ENCODE measurements at regions not wholly inside any gene's neighbourhood (a gene's known extent, or its start where the extent isn't known, plus 50 kb on each side); places are given as distances from the start of the nearest gene placed in this dataset.

GRCh38 chr16:79395591-79395990, 204.9 kb downstream of the MAF start:
- TF ChIP-seq, protein P1, sequence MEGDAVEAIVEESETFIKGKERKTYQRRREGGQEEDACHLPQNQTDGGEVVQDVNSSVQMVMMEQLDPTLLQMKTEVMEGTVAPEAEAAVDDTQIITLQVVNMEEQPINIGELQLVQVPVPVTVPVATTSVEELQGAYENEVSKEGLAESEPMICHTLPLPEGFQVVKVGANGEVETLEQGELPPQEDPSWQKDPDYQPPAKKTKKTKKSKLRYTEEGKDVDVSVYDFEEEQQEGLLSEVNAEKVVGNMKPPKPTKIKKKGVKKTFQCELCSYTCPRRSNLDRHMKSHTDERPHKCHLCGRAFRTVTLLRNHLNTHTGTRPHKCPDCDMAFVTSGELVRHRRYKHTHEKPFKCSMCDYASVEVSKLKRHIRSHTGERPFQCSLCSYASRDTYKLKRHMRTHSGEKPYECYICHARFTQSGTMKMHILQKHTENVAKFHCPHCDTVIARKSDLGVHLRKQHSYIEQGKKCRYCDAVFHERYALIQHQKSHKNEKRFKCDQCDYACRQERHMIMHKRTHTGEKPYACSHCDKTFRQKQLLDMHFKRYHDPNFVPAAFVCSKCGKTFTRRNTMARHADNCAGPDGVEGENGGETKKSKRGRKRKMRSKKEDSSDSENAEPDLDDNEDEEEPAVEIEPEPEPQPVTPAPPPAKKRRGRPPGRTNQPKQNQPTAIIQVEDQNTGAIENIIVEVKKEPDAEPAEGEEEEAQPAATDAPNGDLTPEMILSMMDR (IDR thresholded peaks at IDR 0.05) = no peak
- TF ChIP-seq POLR2A (IDR thresholded peaks at IDR 0.05) = no peak

All from esophagus squamous epithelium (tissue), 4 donors.